H9 (cell line): ENCODE measurements at regions not wholly inside any gene's neighbourhood (a gene's known extent, or its start where the extent isn't known, plus 50 kb on each side); places are given as distances from the start of the nearest gene placed in this dataset.

ENCODE experiments used
- DNase-seq: peaks from one replicate; pipeline ENCODE4 v3.0.0-alpha.2; 2017
- H2AFZ ChIP-seq: one replicate; pipeline ENCODE4 v1.6.1; 2013; ENCODE audit warnings: mild to moderate bottlenecking, low read length, control low read depth, moderate library complexity
- H2AK5ac ChIP-seq: 2 replicates; pipeline ENCODE4 v1.6.1; 2013; ENCODE audit warnings: low read length, control low read depth, mixed read lengths; ENCODE audit not compliant: insufficient read length
- H2BK120ac ChIP-seq: one replicate; pipeline ENCODE4 v1.6.1; 2013; ENCODE audit warnings: low read depth, mild to moderate bottlenecking, low read length, control low read depth, inconsistent platforms; ENCODE audit not compliant: poor library complexity, severe bottlenecking
- H2BK12ac ChIP-seq: 2 replicates; pipeline ENCODE4 v1.6.1; 2013; ENCODE audit warnings: low read length, control low read depth, mixed read lengths, low read depth; ENCODE audit not compliant: insufficient read length
- H2BK15ac ChIP-seq: 2 replicates; pipeline ENCODE4 v1.6.1; 2013; ENCODE audit warnings: low read depth, low read length, control low read depth
- H2BK20ac ChIP-seq: one replicate; pipeline ENCODE4 v1.6.1; 2013; ENCODE audit warnings: low read depth, mild to moderate bottlenecking, low read length, control low read depth, inconsistent platforms; ENCODE audit not compliant: poor library complexity, severe bottlenecking
- H2BK5ac ChIP-seq: 2 replicates; pipeline ENCODE4 v1.6.1; 2013; ENCODE audit warnings: low read length, control low read depth, mixed read lengths; ENCODE audit not compliant: insufficient read length
- H3K14ac ChIP-seq: 2 replicates; pipeline ENCODE4 v1.6.1; 2013; ENCODE audit warnings: low read length, control low read depth; ENCODE audit not compliant: insufficient read depth
- H3K18ac ChIP-seq: 2 replicates; pipeline ENCODE4 v1.6.1; 2013; ENCODE audit warnings: low read depth, mild to moderate bottlenecking, mixed read lengths, low read length, control low read depth; ENCODE audit not compliant: insufficient read length
- H3K23ac ChIP-seq: 2 replicates; pipeline ENCODE4 v1.6.1; 2013; ENCODE audit warnings: low read length, control low read depth, mixed read lengths, low read depth; ENCODE audit not compliant: insufficient read length
- H3K23me2 ChIP-seq: 2 replicates; pipeline ENCODE4 v1.6.1; 2013; ENCODE audit warnings: low read depth, mild to moderate bottlenecking, mixed read lengths, low read length, control low read depth; ENCODE audit not compliant: insufficient read length, poor library complexity, severe bottlenecking
- H3K27ac ChIP-seq: 2 replicates; pipeline ENCODE4 v1.5.1; 2013; ENCODE audit warnings: low read length, control low read depth, mixed read lengths, low read depth; ENCODE audit not compliant: insufficient read length
- H3K27me3 ChIP-seq: 2 replicates; pipeline ENCODE4 v1.6.1; 2013; ENCODE audit warnings: low read length, control low read depth, inconsistent platforms; ENCODE audit not compliant: insufficient read depth
- H3K4ac ChIP-seq: 2 replicates; pipeline ENCODE4 v1.6.1; 2013; ENCODE audit warnings: low read depth, mild to moderate bottlenecking, control low read depth, inconsistent platforms, low read length, moderate library complexity
- H3K4me1 ChIP-seq: 2 replicates; pipeline ENCODE4 v1.6.1; 2013; ENCODE audit warnings: low read length, control low read depth, inconsistent platforms; ENCODE audit not compliant: insufficient read depth
- H3K4me2 ChIP-seq: 2 replicates; pipeline ENCODE4 v1.6.1; 2013; ENCODE audit warnings: low read length, control low read depth, mixed read lengths; ENCODE audit not compliant: insufficient read length, insufficient read depth
- H3K56ac ChIP-seq: 2 replicates; pipeline ENCODE4 v1.6.1; 2013; ENCODE audit warnings: low read depth, mild to moderate bottlenecking, mixed read lengths, low read length, control low read depth; ENCODE audit not compliant: insufficient read length
- H3K79me1 ChIP-seq: 2 replicates; pipeline ENCODE4 v1.6.1; 2013; ENCODE audit warnings: low read depth, mild to moderate bottlenecking, moderate library complexity, low read length, control low read depth, inconsistent platforms; ENCODE audit not compliant: insufficient read depth, poor library complexity, severe bottlenecking
- H3K79me2 ChIP-seq: 2 replicates; pipeline ENCODE4 v1.6.1; 2013; ENCODE audit warnings: low read length, control low read depth, inconsistent platforms; ENCODE audit not compliant: insufficient read depth
- H3K9ac ChIP-seq: 2 replicates; pipeline ENCODE4 v1.6.1; 2013; ENCODE audit warnings: low read length, control low read depth, mixed read lengths; ENCODE audit not compliant: insufficient read length; ENCODE audit errors: extremely low read depth
- H3K9me3 ChIP-seq: one replicate; pipeline ENCODE4 v1.6.1; 2013; ENCODE audit warnings: low read depth, low read length, inconsistent platforms; ENCODE audit not compliant: control insufficient read depth
- H3T11ph ChIP-seq: one replicate; pipeline ENCODE4 v1.6.1; 2013; ENCODE audit warnings: mild to moderate bottlenecking, low read length, control low read depth, inconsistent platforms
- H4K20me1 ChIP-seq: one replicate; pipeline ENCODE4 v1.6.1; 2013; ENCODE audit not compliant: control insufficient read depth, insufficient read length, insufficient read depth
- H4K5ac ChIP-seq: 2 replicates; pipeline ENCODE4 v1.6.1; 2013; ENCODE audit warnings: low read depth, mild to moderate bottlenecking, mixed read lengths, low read length, control low read depth; ENCODE audit not compliant: insufficient read length
- H4K8ac ChIP-seq: replicated peaks from 2 replicates; pipeline ENCODE4 v1.6.1; 2013; ENCODE audit warnings: low read length, control low read depth, mixed read lengths, low read depth; ENCODE audit not compliant: insufficient read length
- H4K91ac ChIP-seq: 2 replicates; pipeline ENCODE4 v1.6.1; 2013; ENCODE audit warnings: low read depth, mild to moderate bottlenecking, moderate library complexity, mixed read lengths, low read length, control low read depth; ENCODE audit not compliant: insufficient read length
- H3K27ac Mint-ChIP-seq, 3 experiments: 2 replicates in 2 of 3; 3 replicates in 1 of 3; pipeline ENCODE4 v1.8.0; 2020 to 2021; ENCODE audit warnings: mixed read lengths in 3 of 3, mild to moderate bottlenecking in 1 of 3, moderate library complexity in 1 of 3
- H3K27me3 Mint-ChIP-seq: 2 replicates; pipeline ENCODE4 v1.8.0; 2021; ENCODE audit warnings: low read depth, mild to moderate bottlenecking, moderate library complexity, mixed read lengths
- H3K36me3 Mint-ChIP-seq, 3 experiments: 2 replicates in 2 of 3; 3 replicates in 1 of 3; pipeline ENCODE4 v1.8.0; 2020 to 2021; ENCODE audit warnings: low read depth in 3 of 3, mixed read lengths in 3 of 3; ENCODE audit not compliant: insufficient read depth in 1 of 3
- H3K4me1 Mint-ChIP-seq, 2 experiments: 2 replicates each; pipeline ENCODE4 v1.8.0; 2020; ENCODE audit warnings: mixed read lengths in 2 of 2
- H3K4me3 Mint-ChIP-seq, 2 experiments: 2 replicates in 1 of 2; 3 replicates in 1 of 2; pipeline ENCODE4 v1.8.0; 2020 to 2021; ENCODE audit warnings: mild to moderate bottlenecking in 2 of 2, mixed read lengths in 2 of 2, moderate library complexity in 1 of 2
- H3K9me3 Mint-ChIP-seq, 2 experiments: 2 replicates in 1 of 2; 3 replicates in 1 of 2; pipeline ENCODE4 v1.8.0; 2020; ENCODE audit warnings: mild to moderate bottlenecking in 2 of 2, mixed read lengths in 2 of 2, moderate library complexity in 1 of 2
- CTCF ChIP-seq: fragments of 200-600 bp; sonication (generic); conservative IDR thresholded peaks from 3 replicates; pipeline ENCODE4 v1.8.0; 2021; ENCODE audit warnings: antibody characterized with exemption, mild to moderate bottlenecking
- WGBS: extraction: QIAGEN DNeasy Blood & Tissue Kit; methylation state at CpG from one replicate; pipeline ENCODE4 v1.1.7; 2013; ENCODE audit warnings: missing lambda C conversion rate, low lambda C conversion rate, mixed read lengths; ENCODE audit not compliant: insufficient read length; ENCODE audit errors: extremely low coverage; 5-methylcytosine and 5-hydroxymethylcytosine counted together

- H2BK15ac ChIP-seq, result no peak overlapping the region
- H4K20me1 ChIP-seq, result no peaks in the 10 kb centered on the region
- H3K23ac ChIP-seq, result no peak overlapping the region
- H3K4me2 ChIP-seq, result no peak overlapping the region
- H3K56ac ChIP-seq, result no peak overlapping the region
- no peaks in the 10 kb centered on the region for H3K27me3 ChIP-seq
- H3K9me3 ChIP-seq, result no peaks in the 10 kb centered on the region
- no peak overlapping the region for H4K8ac ChIP-seq
- Mint-ChIP-seq H3K4me1 (peaks cover 8 to 25% of the 10 kb centered on the region in 2 experiments), H3K36me3 (no peaks in the 10 kb centered on the region), H3K27ac (peak overlapping the region in 1 of 3 experiments; percentile 28; a peak in 1 of 7 replicates), H3K27me3 (peaks cover 2% of the 10 kb centered on the region; the same call in 1 of the 2 replicates), H3K4me3 (no peak overlapping the region), H3K9me3 (no peaks in the 10 kb centered on the region; a peak in 1 of 5 replicates)
- no peaks in the 10 kb centered on the region for H3K4me1 ChIP-seq
- H2AK5ac ChIP-seq, result no peak overlapping the region
- no peak overlapping the region for H2BK20ac ChIP-seq
- no peak overlapping the region for H3K4ac ChIP-seq
- no peaks in the 10 kb centered on the region for H3K79me1 ChIP-seq
- no peak overlapping the region for H3T11ph ChIP-seq
- WGBS, result no CpG with 5 or more reads among the region's 10 CpGs
- DNase-seq, result no peak
- H3K23me2 ChIP-seq, result no peaks in the 10 kb centered on the region
- no peak overlapping the region for H3K9ac ChIP-seq
- H4K5ac ChIP-seq, result no peak overlapping the region
- no peak overlapping the region for H2BK120ac ChIP-seq
- H3K27ac ChIP-seq, result no peak overlapping the region
- H3K79me2 ChIP-seq, result no peaks in the 10 kb centered on the region
- no peak overlapping the region for H2BK12ac ChIP-seq
- H2BK5ac ChIP-seq, result no peak overlapping the region
- no peak overlapping the region; the same call in 1 of the 2 replicates for H3K14ac ChIP-seq
- no peak overlapping the region for H3K18ac ChIP-seq
- no peak overlapping the region for H2AFZ ChIP-seq
- H4K91ac ChIP-seq, result no peak overlapping the region
- no peak for TF ChIP-seq CTCF
Measured at GRCh38 chr15:77720655-77721054, 87.9 kb upstream of the LINGO1 start.
